ENCODE measurements at regions not wholly inside any gene's neighbourhood (a gene's known extent, or its start where the extent isn't known, plus 50 kb on each side); places are given as distances from the start of the nearest gene placed in this dataset.
"Not testable (repeated sequence)": the region's sequence is repeated elsewhere in the genome, so short reads cannot be mapped to it uniquely, and the experiment has no call there.

- H3K27me3 Mint-ChIP-seq (ENCODE audit: low read depth): peaks cover 4% of the 10 kb centered on the region
- H3K36me3 Mint-ChIP-seq (ENCODE audit: low read depth): no peaks in the 10 kb centered on the region
- peaks cover 53% of the 10 kb centered on the region for H3K4me1 Mint-ChIP-seq
- H3K27ac Mint-ChIP-seq: peak overlapping the region in 2 of 3 experiments; percentile 20 to 71
- H3K9me3 Mint-ChIP-seq: no peaks in the 10 kb centered on the region
- TF ChIP-seq CTCF (IDR thresholded peaks at IDR 0.05; ENCODE audit: unreplicated experiment in 3 of 3): no peak
- no peak overlapping the region for H3K4me3 Mint-ChIP-seq
These were observed 196.3 kb downstream of the JCAD start for GRCh38 chr10:29862923-29863614.

GRCh38 chr10:29861811-29862505, 197.4 kb downstream of the JCAD start:
- Mint-ChIP-seq H3K4me1 (peaks cover 56% of the 10 kb centered on the region), H3K9me3 (no peaks in the 10 kb centered on the region), H3K36me3 (ENCODE audit: low read depth) (no peaks in the 10 kb centered on the region), H3K27me3 (ENCODE audit: low read depth) (peaks cover 4% of the 10 kb centered on the region), H3K4me3 (no peak overlapping the region), H3K27ac (peak overlapping the region; percentile 21 to 80 (median 77))
- no peak for TF ChIP-seq CTCF (IDR thresholded peaks at IDR 0.05; ENCODE audit: unreplicated experiment in 3 of 3)

GRCh38 chr10:29861231-29861630, 198.2 kb downstream of the JCAD start:
- not testable (repeated sequence) for H3K36me3 Mint-ChIP-seq (ENCODE audit: low read depth); H3K27me3 Mint-ChIP-seq (ENCODE audit: low read depth); H3K9me3 Mint-ChIP-seq; H3K4me3 Mint-ChIP-seq
- peaks cover 53% of the 10 kb centered on the region for H3K4me1 Mint-ChIP-seq
- peak overlapping the region; percentile 50 to 77 (median 72) for H3K27ac Mint-ChIP-seq

- Mint-ChIP-seq H3K4me1 (peaks cover 44% of the 10 kb centered on the region), H3K4me3 (no peak overlapping the region), H3K36me3 (ENCODE audit: low read depth) (no peaks in the 10 kb centered on the region), H3K27me3 (ENCODE audit: low read depth) (peaks cover 4% of the 10 kb centered on the region), H3K9me3 (no peaks in the 10 kb centered on the region), H3K27ac (peak overlapping the region; percentile 50 to 75 (median 72))
- no peak for TF ChIP-seq CTCF (IDR thresholded peaks at IDR 0.05; ENCODE audit: unreplicated experiment in 3 of 3)
These were observed 199.2 kb downstream of the JCAD start for GRCh38 chr10:29860166-29860565.

GRCh38 chr10:29859521-29860130, 199.8 kb downstream of the JCAD start:
- Mint-ChIP-seq H3K36me3 (ENCODE audit: low read depth) (no peaks in the 10 kb centered on the region), H3K4me1 (peaks cover 47% of the 10 kb centered on the region), H3K9me3 (no peaks in the 10 kb centered on the region), H3K4me3 (no peak overlapping the region), H3K27me3 (ENCODE audit: low read depth) (peaks cover 4% of the 10 kb centered on the region), H3K27ac (peak overlapping the region in 2 of 3 experiments; percentile 72 to 75)
- no peak for TF ChIP-seq CTCF (IDR thresholded peaks at IDR 0.05; ENCODE audit: unreplicated experiment in 3 of 3)

GRCh38 chr10:29858702-29859267, 200.6 kb downstream of the JCAD start:
- Mint-ChIP-seq H3K4me1 (peaks cover 51% of the 10 kb centered on the region), H3K4me3 (no peak overlapping the region), H3K27ac (peak overlapping the region; percentile 50 to 86 (median 76)), H3K9me3 (no peaks in the 10 kb centered on the region), H3K27me3 (ENCODE audit: low read depth) (peaks cover 4% of the 10 kb centered on the region), H3K36me3 (ENCODE audit: low read depth) (no peaks in the 10 kb centered on the region)
- no peak for TF ChIP-seq CTCF (IDR thresholded peaks at IDR 0.05; ENCODE audit: unreplicated experiment in 3 of 3)

All from nephron (organoid).